GM21515 (cell line): ENCODE measurements at regions not wholly inside any gene's neighbourhood (a gene's known extent, or its start where the extent isn't known, plus 50 kb on each side); places are given as distances from the start of the nearest gene placed in this dataset.
"Not testable (repeated sequence)": the region's sequence is repeated elsewhere in the genome, so short reads cannot be mapped to it uniquely, and the experiment has no call there.

ENCODE experiments used
- ATAC-seq: cut with Tn5 transposase; IDR thresholded peaks from one replicate; pipeline ENCODE4 v1.9.1; 2021; ENCODE audit not compliant: unreplicated experiment

DNA sequence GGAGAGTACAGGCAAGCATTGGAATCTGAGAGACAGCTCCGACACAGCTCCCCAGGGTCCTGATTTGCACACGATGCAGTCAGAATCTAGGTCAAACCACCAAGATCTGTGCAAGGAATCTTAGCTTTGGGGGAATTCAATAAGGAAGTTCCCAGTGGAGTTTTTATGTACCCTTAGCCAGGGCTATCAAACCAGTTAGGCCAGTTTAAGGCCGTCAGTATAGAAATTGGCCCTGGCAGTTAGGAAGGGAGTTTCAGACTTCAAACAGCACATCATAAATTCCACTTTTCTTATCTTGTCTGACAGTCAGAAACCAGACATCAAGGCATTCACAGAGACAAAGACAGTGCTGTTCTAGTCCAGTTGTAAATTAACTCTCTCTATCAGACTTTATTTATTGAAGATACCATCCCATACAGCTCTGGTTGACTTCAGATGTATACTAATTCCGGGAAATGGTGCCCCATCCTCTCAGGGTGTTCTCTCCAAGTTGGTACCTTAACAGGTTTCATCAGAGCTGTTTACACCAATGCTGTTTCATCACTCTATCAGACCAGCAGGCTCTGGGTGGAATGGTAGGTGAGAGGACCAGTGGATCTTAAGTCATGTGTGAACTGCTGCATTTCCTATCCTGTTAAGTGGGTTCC, 157.5 kb upstream of the ATF7IP start:
- no peak for ATAC-seq

DNA sequence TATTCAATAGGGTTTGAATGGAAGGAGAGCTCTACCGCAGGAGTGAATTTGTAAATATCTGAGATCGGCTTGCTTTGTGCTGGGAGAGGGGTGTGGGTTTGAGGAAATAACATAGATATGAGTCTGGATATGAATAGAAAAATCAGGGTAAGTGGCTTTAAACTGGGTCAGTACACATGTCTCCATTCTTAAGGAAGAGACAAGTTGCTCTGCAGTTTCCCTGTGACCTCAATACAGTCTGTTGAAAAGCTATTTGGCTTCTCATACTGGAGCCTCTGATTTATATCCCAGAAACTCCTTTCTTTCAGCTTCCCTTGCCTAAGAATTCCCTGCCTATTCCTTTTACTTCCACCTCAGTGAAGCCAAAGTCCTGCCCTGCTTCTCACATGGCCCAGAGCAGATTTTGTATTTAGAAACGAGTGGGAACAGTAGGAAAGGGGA, 153.5 kb upstream of the ATF7IP start:
- no peak for ATAC-seq

- ATAC-seq: no peak
These were observed 151.9 kb upstream of the ATF7IP start for GRCh38 chr12:14213542-14213941.

DNA sequence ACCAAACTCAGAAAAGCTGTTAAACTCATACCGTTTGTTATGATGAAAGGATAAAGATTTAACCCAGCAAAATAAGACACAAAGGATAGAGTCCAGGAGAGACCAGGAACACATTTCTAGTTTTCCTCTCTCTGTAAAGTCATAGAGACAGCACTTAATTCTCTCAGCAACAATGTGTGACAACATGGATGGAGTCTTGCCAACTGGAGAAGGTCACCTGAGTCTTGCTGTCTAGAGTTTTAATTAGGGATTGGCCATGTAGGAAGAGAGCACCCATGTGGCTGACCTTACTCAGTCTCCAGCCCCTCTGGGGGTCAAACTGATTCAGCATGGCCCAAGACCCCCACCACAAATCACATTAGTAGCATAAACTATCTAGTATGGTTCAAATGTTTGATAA, 151.0 kb upstream of the ATF7IP start:
- no peak for ATAC-seq

DNA sequence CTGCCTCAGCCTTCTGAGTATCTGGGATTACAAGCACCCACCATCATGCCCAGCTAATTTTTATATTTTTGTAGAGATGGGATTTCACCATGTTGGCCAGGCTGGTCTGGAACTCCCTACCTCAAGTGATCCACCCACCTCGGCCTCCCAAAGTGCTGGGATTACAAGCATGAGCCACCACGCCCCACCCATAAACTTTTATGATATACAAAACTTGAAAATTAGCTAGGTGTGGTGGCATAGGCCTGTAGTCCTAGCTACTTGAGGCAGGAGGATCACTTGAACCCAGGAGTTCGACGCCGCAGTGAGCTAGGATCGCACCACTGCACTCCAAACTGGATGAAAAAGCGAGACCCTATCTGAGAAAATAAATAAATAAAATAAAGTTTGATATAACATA, 149.5 kb upstream of the ATF7IP start:
- ATAC-seq: not testable (repeated sequence)

- no peak for ATAC-seq
These were observed 148.8 kb upstream of the ATF7IP start for GRCh38 chr12:14216405-14217294.

DNA sequence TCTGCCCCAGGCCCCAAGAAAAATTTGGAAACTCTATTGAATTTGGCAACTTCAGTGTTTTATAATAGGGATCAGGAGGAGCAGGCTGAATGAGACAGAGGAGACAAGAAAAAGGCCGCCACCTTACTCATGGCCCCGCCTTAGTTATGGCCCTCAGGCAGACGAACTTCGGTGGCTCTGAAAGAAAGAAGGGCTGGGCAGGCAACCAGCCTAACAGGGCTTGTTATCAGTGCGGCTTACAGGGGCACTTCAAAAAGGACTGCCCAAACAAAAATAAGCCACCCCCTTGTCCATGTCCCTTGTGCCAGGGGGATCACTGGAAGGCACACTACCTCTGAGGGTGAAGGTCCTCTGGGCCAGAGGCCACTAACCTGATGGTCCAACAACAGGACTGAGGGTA, 146.3 kb upstream of the ATF7IP start:
- ATAC-seq: no peak

GRCh38 chr12:14219670-14220069, 145.8 kb upstream of the ATF7IP start:
- ATAC-seq: not testable (repeated sequence)

DNA sequence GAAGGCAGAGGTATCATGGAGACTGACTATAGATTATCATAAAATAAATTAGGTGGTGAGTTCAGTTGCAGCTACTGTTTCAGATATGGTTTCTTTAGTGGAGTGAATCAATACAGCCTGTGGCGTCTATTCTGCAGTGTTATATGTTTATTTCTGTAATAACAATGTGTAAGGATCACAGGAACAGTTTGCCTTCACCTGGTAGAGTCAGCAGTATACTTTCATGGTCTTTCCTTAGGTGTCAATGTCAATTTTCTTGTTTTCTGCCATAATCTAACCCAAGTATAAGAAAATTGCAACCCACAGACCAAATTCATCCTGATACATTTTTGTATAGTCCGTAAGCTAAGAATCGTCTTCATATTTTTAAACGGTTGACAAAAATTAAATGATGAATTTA, 140.4 kb upstream of the ATF7IP start:
- ATAC-seq: no peak

- ATAC-seq: not testable (repeated sequence)
These were observed 130.3 kb upstream of the ATF7IP start for GRCh38 chr12:14235176-14235575.

DNA sequence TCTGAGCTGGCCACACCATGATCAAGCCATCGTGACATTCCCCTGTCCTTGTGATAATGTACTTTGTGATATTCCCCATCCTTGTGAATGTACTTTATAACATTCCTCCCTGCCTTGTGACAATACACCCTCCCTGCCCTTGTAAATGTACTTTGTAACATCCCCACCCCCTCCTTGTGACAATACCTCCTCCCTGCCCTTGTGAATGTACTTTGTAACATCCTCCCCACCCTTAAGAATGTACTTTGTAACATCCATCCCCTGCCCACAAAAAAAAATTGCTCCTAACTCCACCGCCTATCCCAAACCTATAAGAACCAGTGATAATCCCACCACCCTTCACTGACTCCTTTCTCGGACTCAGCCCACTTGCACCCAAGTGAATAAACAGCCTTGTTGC, 128.8 kb upstream of the ATF7IP start:
- not testable (repeated sequence) for ATAC-seq

DNA sequence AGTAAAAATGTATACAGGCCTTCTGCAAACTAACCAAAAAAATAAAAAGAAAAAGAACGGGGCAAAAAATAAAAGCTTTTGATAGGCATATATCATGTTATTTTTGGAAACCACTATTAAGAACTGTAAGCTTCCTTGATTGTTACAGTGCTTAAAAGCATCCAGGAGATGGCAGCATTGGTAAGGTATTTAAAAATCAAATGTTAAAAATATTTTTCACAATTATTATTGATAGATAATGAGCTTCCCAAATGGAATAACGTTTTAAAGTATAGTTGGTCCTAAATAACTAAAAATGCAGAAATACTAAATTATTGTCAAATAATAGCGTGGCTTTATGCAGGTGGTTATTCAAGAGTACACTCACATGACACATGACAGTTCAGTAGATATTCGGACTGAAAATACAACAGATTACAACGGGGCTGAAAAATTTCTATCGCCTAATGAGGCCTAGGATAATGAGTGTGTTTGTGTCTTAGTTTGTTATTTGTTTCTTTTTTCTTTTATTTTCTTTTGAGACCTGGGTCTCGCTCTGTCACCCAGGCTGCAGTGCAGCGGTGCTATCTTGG, 127.2 kb upstream of the ATF7IP start:
- ATAC-seq: no peak

DNA sequence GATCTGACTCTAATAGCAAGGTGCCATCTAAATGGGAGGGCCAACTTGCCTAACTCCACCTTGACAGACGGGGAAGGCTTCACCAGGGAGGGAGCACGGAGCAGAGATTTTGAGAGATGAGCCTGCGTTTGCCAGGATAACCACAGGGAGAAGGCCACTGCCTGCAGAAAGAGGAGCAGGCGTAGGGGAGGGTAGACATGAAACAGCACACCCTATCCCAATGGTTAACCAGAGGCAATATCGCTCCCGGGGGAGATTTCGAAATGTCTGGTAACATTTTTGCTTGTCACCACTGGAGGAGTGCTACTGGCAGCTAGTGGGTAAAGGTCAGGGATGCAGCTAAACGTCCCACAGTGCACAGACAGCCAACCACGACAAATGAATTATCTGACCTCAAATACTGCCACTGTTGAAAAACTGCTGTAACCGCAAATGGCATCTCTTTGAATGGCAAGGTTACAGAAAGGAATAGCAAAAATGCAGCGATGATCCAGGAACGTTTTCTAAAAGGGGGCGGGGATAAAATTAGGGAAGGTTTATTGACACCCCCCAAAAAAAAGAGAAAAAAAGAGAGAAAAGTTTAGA, 126.0 kb upstream of the ATF7IP start:
- ATAC-seq: peak; percentile 74

GRCh38 chr12:14239935-14240872, 125.3 kb upstream of the ATF7IP start:
- peak; percentile 44 for ATAC-seq

DNA sequence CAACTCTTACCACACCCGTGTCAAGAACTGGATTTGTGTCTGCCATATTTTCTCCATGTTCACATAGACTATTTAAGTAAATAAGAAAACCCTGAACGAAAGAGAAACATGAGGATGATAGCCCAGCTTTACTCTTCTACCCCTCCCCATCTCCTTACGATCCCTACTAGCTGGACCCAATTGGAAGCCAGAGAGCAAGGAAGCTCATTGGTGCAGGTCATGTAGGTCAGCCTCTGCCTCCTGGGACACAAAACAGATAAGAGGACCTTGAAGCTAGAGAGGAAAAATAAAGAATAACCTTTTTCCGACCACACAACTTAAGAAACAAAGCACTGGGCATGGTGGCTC, 124.6 kb upstream of the ATF7IP start:
- no peak for ATAC-seq

DNA sequence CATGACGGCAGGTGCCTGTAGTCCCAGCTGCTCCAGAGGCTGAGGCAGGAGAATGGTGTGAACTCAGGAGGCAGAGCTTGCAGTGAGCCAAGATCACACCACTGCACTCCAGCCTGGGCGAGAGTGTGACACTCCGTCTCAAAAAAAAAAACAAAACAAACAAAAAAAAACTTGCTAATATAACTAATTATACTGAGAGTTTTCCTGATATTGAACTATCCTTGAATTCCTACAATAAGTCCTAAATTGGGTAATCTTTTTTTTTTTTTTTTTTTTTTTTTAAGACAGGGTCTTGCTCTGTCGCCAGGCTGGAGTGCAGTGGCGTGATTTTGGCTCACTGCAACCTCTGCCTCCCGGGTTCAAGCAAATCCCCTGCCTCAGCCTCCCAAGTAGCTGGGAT, 122.7 kb upstream of the ATF7IP start:
- ATAC-seq: not testable (repeated sequence)

DNA sequence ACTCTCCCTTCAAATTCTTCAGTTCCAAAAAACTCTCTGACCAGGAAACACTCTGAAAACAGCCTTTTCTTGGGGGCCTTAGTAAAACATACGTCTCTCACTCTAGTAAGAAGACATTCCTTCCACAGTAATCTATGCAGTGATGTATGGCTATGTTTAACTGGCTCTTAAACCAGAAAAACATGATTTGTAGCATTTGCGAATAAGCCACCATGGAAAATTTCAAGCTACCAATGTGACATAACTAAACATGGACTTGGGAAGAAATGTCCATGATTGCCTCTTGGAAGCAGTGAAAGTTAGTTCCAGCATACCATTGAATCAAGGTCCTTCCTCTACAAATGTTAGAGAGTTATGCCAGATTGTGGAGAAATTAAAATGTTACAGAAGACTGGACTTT, 121.5 kb upstream of the ATF7IP start:
- ATAC-seq: no peak

DNA sequence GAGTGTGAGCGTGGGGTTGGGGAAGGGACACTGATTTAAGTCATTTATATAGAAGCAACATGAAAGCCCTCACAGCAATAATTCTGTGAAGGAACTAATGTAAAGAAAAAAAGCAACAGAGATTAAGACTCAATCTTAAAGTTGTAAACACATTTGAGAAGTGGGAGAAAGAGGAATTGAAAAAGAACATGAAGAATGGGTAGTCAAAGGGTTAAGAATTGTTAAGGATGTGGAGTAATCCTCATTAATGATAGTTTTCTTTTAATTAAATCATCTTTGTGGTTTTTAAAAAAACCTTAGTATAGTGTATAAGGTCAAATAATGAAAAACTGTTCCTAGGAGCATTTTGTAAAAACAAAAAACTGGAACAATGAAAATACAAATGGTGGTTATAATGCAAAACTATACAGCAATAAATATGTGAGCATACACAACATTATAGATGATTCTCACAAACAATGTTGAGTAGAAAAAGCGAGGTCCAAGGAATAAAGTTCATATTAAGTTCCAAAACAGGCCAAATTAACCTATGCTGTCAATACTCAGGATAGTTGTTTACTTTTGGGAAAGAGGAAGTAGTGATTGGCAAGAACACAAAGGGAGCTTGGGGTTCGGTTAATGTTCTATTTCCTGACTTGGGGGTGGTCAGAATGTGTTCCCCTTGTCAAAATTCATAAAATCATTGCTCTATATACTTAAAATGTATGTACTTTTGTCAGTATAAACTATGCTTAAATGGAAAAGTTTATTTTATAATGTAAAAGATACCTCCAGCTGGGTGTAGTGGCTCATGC, 120.4 kb upstream of the ATF7IP start:
- ATAC-seq: no peak

- ATAC-seq: no peak
These were observed 118.3 kb upstream of the ATF7IP start for GRCh38 chr12:14247166-14247565.

DNA sequence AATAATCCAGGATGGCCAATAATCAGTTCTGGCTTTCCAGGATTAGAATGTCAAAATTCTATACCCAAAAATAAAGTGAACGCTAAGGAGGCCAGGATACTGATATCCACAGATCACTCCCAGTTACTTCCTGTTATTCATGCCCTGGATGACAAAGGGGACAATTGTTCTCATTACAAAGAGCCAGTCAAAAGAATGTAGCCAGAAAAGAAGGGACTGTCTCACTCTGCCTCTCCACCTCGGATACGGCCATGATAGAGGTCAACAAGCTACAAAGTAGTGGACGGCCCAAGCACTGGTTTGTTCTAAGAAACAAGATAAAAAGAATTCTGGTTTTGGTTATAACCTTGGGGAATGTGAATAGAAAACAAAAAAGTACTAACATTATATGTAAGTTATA, 116.1 kb upstream of the ATF7IP start:
- no peak for ATAC-seq
